SW 1271 (cell line): ENCODE measurements at regions not wholly inside any gene's neighbourhood (a gene's known extent, or its start where the extent isn't known, plus 50 kb on each side); places are given as distances from the start of the nearest gene placed in this dataset.

Experiments
- DNase-seq, 2 experiments: peaks; one replicate each; lab custom pipeline; 2025; lab: John Stamatoyannopoulos, UW

- DNase-seq, result no peak
Measured at GRCh38 chr5:168056499-168057182, 234.8 kb upstream of the WWC1 start.

GRCh38 chr5:168057905-168058304, 233.5 kb upstream of the WWC1 start:
- DNase-seq, result no peak

DNA sequence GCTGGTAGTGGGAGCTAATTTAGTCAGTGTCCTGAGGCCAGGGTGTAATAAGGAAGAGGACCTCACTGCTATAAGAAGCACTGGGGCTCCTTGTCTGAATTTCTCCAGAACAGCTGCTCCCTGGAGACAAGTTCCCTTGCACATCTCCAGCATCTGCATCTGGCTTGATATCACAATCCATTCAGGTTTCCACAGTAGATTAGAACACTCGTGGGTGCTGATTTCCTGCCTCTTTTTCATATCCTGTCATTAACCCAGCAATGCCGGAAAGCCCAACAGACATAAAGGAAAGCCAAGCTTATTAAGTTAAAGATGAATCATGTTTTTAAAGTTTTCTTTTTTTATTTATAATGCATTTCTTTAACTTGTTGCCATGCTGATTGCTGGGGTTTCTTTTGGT, 232.3 kb upstream of the WWC1 start:
- DNase-seq, result no peak

DNA sequence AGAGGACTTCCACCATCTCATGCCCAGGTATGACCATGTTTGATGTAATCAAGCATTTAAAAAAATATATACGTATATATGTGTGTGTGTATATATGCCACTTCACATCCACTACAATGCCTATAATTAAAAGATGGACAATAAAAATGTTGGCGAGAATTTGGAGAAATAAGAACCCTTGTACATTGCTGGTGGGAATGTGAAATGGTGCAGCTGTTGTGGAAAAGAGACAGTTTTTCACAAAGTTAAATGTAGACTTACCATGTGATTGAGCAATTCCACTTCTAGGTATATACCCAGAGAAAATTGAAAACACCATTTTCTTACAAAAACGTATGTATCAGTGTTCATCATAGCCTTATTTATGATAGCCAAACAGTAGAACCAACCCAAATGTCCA, 229.2 kb upstream of the WWC1 start:
- DNase-seq, result no peak

DNA sequence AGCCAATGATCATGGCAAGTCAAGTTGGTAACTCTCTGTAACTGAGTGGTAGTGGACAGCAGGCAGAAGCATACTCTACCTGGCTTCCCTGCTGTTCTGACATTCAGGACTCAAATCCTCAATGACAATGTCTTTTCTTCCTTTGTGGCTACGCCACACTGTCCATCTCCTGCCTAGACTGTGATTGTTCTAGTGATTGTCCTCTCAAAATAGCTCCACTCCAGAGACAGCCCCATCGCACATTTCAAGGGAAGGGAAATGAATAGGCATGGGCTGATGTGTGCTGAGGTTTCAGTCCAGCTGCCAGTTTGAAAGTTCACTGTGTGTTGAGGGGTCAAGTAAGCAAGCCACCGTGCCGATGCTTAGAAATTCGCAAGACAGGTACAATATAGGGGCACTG, 227.0 kb upstream of the WWC1 start:
- DNase-seq, result no peak

GRCh38 chr5:168064933-168065622, 226.4 kb upstream of the WWC1 start:
- DNase-seq, result no peak

DNA sequence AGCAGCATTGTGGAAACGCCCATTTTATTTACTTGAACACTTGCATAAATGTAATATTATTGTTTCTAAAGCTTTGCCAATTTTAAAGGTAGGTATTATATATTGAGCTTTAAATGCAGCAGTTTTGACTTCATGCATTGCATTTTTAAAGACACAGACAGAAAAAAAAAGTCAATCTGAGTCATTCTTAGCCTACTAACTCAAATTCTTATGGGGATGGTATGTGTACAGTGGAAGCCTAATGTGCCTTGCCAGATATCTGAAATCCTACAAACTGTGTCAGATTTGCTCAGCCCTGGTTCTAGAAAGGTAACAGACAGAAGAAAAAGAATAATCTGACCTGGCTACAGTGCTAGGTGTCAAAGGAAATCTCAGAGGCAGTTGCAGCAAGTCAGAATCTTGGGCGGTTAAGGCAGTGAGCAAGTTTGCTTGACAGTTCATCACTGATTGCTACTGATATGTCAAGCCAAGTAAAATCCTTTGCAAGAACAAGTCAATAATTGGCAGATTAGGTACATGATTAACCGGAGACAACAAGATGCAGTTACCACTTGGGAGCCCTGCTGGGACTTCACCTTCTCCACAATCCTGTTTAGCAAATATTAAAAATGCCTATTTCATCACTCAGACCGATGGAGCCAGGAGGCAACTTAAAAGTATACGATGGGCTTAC, 224.8 kb upstream of the WWC1 start:
- no peak for DNase-seq

DNA sequence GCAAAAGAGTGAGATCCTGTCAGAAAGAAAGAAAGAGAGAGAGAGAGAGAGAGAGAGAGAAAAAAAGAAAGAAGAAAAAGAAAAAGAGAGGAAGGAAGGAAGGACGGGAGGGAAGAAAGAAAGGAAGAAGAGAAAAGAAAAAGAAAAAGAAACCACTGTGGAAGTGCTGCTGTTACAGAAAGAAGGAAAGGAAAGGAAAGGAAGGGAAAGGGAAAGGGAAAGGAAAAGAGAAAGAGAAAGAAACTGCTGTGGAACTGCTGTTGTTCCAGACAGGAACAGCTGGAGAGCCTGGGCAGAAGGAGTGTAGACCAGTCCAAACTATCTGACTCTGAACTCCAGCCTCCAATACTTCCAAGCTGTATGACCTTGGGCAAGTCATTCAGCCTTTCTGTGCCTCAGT, 220.7 kb upstream of the WWC1 start:
- no peak for DNase-seq

DNA sequence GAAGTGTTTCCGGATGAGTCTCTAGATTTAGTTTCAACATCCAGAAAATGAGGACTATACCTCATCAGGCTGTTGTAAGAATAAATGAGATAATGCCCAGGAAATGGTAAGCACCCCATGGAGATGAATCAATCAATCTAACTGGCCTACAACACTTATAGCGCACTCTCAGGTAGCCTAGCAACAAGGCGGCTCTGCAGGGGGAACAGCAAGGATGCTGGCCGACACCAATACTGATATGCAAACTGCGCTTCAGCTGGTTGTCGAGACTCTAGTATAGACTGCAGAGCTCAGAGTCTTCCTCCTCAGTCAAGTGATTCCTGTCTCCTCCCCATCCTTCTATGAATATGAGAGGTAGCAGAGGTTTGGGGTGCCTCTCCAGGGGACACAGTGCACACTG, 218.8 kb upstream of the WWC1 start:
- no peak for DNase-seq

DNA sequence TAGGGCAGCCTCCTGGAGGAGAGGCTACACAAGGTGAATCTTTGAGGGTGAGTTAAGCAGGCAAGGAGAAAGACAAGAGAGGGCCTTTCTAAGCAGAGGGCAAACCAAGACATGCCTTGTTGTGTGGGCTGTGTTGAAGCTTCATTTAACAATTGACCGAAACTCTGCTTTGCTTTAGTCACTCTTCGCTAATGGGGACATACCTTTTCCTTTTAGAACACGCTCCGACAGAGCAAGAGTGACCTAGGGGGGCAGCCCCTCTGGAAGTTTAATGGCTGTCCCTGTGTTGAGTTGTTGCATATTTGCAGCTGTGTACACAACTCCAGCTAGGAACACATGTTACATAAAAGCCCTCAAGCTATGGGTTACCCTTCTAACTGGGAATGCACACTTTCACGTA, 218.1 kb upstream of the WWC1 start:
- no peak for DNase-seq

GRCh38 chr5:168073991-168074800, 217.2 kb upstream of the WWC1 start:
- no peak for DNase-seq

DNA sequence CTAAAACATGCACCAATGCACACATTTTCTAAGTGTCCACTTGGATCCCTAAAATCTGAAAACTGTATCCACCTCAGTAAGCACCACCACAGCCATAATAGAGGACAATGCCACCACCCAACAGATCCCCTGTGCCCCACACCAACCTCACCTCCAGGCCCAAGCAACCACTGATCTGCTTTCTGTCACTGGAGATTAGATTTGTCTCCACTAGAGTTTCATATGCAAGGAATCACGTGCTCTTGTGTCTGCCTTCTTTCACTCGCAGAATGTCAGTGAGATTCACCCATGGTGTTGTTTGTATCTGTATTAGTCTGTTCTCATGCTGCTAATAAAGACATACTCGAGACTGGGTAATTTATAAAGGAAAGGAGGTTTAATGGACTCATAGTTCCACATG, 216.1 kb upstream of the WWC1 start:
- DNase-seq, result no peak

DNA sequence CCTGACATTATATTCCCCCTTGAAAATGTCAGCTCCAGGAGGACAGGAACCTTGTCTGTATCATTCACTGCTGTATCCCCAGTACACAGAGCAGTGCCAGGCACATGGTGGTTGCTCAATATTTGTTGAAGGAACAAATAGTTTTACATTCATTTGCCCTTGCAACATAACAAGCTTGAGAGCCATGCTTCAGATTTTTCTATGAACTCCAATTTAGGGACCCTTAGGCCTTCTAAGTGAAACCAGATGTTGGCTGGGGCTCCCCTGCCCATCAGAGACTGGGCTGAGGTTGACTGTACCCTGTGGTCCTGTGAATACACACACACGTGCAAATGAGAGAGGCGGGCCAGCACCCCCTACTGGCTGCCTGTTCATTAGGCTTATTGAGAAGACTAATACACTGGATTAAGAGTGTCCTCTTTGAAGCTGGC, 214.9 kb upstream of the WWC1 start:
- DNase-seq, result no peak

DNA sequence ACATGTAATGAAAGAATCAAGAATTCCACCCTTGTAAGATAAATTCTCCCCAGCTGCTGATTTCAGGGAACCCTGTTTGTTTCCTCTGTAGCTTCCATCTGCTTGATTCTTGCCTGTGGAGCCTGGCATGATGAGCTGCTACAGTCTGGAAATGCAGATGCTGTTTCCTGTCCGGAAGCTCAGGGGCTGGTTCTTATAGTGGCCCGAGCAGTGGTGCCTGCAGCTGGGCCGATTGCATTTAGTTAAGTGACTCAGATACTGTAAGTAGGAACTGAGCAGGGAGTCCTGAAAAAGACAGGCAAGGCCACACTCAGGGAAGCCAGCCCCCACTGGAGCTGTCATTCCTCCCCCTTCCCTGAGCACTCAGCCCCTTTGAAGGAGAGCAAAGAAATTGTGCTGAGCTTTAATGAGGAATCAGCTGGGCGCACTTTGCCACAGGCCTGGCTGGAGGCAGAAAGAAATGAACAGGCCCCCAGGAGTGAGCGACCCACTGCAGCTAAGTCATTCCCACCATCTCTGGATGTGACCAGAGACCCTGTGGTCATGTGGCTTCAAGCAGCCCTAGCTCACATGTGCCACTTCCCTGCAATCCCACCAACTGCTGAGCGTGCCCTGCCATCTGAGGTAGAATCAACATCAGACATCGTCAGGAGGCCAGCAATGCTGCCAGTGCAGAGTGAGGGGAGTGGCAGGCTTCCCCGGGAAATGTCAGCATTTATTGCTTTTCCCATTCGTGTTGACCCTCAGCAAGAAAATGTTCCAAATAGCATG, 206.0 kb upstream of the WWC1 start:
- no peak for DNase-seq

DNA sequence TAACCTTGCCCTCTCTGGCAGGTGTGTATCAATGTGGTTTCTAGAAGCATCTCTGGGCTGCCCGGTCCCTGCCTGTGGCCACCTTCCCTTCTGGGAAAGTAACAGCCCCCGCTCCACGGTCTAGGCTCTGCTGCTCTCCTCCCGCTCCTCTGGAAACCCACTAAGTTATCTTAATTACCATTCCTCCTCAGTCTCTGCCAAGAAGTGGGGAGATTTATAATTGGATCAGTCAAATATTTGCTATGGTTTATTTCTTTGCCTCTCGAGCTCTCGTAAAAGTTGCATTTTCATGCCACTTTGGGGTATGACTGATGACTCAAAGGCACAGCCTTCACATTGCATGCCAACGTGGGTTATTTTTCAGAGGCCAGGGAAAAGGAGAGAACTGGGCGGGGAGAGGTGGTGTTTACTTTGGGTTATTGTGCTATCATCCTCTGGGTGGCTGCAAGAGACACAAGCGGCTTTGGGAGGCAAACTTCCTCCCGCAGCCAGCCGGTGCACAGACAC, 205.3 kb upstream of the WWC1 start:
- no peak for DNase-seq

DNA sequence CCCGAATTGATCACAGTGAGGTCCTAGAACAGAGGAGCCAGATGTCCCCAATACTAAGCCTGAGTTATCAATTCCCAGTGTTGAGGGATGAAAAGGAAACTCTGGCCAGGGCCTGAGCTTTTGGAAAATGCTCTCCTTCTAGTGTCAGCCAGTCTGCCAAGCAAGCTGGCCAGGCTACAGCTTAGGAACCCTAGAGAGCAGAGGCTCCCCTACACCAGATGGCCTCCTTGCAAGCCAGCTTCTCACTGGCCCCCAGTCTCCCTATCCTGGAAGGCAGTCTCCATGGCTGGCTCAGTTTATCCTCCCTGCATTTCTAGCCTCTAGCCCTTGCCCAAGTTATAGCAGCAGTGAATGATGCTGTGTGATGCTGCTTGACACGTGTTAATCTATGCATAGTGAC, 204.7 kb upstream of the WWC1 start:
- no peak for DNase-seq

DNA sequence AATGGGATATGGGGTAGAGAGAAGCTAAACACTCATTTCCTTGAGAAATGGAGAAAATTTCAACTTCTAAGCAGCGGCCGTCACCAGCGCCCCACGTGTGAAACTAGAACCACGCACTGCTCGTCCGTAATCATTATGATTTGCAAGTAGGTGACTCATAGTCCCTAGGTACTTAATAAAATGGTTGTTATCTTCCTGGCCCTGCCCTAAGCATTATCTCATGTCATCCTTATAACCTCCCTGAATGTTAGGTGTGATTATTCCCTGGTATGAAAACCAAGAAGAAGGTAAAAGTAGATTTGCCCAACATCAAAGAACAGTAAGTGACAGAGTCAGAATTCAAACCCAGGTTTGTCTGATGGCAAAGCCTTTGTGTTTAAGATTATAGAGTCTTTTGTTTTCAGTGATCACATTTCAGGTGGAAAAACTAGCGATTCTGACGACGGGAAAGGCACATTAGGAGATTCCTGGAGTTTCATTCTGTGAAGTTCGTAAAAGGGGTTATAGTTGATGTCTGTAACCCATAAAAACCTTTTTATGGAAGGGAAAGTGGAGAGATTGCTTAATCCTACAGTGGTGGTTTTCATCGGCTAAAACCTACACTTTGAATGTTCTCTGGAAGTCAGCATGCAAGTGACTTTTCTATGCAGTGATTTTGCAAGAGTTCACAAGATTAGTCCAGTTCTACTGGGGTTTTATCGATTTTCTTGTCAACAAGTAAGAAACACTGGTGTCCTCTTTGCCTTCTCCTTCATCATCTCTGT, 202.9 kb upstream of the WWC1 start:
- no peak for DNase-seq

GRCh38 chr5:168089201-168089887, 202.1 kb upstream of the WWC1 start:
- no peak for DNase-seq

DNA sequence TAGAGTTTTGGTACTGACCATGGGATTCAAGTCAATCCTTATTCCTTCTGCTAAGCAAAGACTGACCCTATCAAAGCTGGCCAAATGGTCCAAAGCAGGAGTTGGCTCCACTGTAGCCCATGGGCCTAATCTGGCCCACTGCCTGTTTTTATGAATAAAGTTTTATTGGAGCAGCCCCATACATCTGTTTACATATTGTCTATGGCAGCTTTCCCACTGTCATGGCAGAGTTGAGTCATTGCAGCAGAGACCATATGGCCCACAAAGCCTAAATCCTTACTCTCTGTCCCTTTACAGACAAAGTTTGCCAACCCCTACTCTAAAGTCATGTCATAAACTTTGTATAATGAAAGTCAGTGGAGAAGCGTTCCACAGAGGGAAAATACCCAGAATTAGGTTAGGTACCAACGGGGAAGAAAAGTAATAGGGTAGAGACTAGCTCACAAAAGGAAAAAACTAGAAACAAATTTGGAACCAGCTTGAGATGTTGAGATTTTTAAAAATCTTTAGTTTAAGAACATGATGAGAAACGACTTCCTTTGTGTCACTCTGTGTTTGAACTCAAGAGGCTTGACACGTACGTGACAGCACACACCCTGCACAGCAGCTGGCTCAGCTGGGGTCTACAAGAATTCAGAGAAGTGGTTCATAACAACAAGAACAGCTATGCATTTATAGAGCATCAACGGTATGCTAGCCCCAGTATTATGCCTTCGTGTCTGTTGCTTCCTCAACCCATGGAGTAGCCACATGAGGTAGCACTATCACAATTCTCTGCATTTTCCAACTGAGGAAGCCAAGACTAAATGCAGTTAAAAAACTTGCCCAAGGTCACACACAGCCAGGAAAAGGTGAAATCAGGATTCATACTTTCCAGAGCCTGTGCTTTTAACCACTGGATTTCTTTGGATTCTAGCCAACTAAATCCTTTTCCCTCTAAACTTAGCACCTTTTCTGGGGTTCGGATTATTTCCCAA, 198.9 kb upstream of the WWC1 start:
- DNase-seq, result no peak
